ENCODE measurements at regions not wholly inside any gene's neighbourhood (a gene's known extent, or its start where the extent isn't known, plus 50 kb on each side); places are given as distances from the start of the nearest gene placed in this dataset.
"Not testable (repeated sequence)": the region's sequence is repeated elsewhere in the genome, so short reads cannot be mapped to it uniquely, and the experiment has no call there.

GRCh38 chr20:40309731-40310130 is 379.3 kb downstream of the MAFB start:
- no peak for DNase-seq

DNA sequence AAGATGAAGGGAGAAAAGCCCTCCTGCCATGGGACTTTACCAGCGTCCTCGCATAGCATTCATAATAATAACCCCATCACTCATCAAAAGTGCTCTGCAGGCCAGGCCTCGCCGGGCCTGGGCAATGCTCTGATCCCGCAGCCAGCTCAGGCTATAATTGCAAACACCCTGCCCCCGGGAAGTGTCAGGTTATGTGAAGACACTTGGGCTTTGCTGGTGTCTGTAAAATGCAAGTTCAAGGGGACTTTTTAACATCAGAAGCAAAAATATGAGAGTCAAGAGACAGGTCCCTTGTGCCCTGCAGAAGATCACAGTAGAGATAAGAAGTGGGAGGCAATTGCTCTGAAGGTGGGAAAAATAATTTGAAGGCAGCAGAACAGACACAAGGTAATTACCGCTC is 381.0 kb downstream of the MAFB start:
- DNase-seq, result no peak

- no peak for DNase-seq
These were observed 381.8 kb downstream of the MAFB start for GRCh38 chr20:40307268-40307667.

- no peak for DNase-seq
These were observed 383.7 kb downstream of the MAFB start for GRCh38 chr20:40305303-40305702.

- DNase-seq, result no peak
These were observed 384.9 kb downstream of the MAFB start for GRCh38 chr20:40304119-40304613.

DNA sequence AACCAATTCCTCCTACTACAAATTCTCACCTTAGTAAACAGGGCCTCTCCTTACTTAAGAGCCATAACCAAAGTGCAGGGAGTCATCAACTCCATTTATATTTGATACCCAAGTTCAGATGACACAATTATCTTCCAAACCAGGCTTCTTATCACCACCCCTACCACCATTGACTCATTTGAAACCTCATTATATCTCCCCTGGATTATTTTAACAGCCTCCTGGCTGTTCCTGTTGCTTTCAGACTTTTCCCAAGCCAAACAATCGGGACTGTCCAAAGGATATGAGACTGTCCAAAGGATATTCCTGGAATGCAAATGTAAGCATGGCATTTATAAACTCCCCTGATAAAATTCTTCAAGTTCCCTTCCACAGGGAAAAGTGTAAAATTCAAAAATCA is 394.3 kb downstream of the MAFB start:
- DNase-seq, result no peak

- no peak for DNase-seq
These were observed 394.9 kb downstream of the MAFB start for GRCh38 chr20:40294175-40294574.

GRCh38 chr20:40293740-40294139 is 395.3 kb downstream of the MAFB start:
- peak; percentile 79 for DNase-seq

DNA sequence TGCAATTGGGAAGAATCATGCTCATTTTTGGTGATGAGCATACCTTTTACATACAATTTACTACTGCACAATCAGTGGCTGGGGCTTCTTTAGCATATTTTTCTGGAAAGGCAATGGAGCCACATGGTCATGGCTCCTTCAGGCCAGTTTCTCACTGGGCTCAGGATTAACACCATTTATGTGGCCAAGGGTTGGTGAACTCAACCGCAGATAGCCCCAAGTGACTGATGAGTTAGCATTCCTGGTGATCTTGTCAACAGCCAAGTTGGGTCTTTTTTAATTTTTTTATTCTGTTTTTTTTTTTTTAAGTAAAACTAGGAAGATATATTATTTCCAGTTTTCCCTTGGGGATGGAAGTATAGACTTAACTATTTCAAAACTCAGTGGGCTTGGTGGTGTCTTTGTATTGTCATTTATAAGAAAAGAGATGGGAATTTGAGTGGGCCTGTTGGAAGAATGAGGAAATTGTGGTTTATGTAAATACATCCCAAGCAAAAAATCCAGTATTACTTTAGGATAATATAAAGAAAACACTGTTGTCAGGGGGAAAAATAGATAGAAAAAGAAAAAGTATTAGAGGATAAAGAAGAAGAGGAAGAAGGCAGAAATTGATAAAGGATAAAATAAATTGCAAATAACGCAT is 397.4 kb downstream of the MAFB start:
- no peak for DNase-seq

DNA sequence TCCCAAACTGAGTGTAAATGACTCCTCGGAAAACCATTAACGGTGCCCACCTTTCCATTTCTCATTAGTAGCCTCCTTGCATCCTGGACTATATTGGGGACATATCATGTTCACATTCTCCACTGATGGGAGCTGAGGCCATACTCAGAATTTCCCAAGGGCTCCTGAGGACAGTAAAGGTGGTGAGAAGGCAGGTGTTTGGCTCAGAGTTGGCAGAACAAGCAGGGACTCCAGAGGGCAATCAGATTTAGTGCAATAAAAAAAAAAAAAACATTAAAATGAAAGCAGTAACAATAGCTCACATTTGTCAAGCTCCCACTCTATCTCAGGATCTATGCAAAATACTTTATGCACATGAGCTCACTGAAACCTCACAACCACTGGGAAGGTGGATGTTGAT is 401.4 kb downstream of the MAFB start:
- DNase-seq, result no peak

GRCh38 chr20:40286975-40287531 is 402.0 kb downstream of the MAFB start:
- DNase-seq, result peak; percentile 8

- no peak for DNase-seq
These were observed 404.4 kb downstream of the MAFB start for GRCh38 chr20:40284611-40285010.

DNA sequence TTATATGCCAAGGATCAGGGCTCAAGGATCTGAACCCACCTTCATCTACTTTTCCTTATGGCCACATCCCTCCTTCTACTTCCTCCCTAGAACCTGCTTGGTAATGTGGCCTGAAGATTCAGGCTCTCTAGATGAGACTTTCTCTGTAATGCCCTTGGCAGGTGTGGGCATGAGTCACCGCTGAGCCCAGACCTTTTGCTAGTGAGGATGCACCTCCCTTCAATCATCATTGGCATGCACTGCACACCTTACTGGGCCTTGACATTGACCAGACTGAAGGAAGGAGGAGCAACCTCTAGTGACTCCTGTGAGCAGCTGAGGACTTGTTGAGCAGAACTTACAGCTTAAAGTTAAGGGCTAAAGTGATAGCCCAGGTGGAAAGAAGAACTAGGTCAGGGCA is 405.3 kb downstream of the MAFB start:
- peak; percentile 2 for DNase-seq

DNA sequence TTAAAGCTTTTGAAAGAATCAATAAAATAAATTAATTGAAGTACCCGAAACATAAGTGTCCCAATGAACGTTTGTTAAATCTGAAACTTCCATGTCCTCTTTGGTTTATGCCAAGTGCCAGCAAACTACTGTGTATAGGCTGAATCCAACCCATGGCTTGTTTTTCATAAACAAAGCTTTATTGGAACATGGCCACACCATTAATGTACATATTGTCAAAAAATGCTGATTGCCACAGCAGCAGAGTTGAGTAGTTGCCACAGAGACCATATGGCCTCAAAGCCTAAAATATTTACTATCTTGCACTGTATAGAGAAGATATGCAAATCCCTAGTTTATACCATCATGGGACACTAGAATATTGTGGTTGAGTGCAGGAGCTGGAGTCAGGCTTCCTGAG is 406.1 kb downstream of the MAFB start:
- DNase-seq, result no peak

GRCh38 chr20:40282541-40282940 is 406.5 kb downstream of the MAFB start:
- DNase-seq, result no peak

DNA sequence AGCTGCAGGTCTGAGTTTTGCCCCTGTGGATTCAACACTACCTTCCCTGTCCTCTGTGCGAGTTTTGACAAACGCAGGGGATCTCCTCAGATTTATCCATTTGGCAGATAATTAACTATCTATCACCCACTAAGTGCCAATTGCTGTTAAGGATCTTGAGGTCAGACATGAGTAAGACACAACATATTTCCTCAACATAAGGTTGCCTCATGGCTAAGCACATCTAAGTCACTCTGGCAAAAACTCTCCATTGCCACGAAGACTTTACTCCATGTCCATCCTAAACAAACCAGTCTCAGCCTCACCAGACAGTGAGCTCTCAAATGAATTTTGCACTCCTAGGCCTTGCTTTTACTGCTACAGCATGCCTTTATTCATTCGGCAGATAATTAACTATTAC is 408.4 kb downstream of the MAFB start:
- no peak for DNase-seq

GRCh38 chr20:40279390-40279789 is 409.6 kb downstream of the MAFB start:
- peak; percentile 84 for DNase-seq

GRCh38 chr20:40278673-40279072 is 410.4 kb downstream of the MAFB start:
- no peak for DNase-seq

DNA sequence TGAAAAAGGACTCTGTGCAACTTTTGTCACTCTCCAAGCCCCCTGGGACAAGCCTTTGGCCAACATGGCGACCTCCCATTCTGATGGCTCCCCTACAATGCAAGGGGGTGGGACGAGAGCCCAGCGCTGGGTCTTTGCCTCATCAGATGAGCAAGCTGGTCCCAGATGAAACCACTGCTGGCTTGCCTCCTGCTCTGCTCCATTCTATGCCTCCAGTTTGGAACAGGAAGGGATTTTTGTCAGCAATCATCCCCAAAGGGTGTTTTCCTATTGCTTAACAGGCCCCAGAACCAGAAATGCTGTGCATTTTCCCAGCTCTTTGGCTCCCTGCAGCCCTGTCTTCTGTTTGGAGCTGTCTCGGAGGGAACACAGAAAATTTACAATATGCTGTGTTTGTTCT is 412.7 kb downstream of the MAFB start:
- no peak for DNase-seq

DNA sequence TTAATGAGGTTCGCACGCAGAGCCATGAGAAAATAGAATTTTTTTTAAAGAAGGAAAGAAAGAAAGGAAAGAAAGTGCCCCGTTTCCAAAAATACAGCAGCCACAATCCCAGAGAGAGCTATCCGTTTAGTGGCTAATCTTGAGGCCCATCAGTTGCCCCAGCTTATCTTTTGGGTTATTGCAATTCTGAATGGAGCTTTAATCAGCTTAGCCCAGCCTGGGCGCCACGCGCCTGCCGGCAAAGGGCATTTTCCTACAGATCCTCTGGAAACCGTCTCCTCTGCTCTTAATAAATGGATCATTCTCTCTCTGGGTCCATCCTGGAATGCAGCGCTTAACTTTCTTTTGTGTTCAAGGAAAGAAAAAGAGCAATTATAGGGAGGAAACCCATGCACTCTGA is 413.3 kb downstream of the MAFB start:
- DNase-seq, result no peak

- DNase-seq, result peak; percentile 85
These were observed 414.0 kb downstream of the MAFB start for GRCh38 chr20:40274912-40275533.

DNA sequence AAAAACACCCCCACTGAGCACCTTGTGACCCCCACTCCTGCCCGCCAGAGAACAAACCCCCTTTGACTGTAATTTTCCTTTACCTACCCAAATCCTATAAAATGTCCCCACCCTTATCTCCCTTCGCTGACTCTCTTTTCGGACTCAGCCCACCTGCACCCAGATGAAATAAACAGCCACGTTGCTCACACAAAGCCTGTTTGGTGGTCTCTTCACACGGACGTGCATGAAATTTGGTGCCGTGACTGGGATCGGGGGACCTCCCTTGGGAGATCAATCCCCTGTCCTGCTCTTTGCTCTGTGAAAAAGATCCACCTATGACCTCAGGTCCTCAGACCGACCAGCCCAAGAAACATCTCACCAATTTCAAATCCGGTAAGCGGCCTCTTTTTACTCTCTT is 419.8 kb downstream of the MAFB start:
- DNase-seq, result not testable (repeated sequence)

GRCh38 chr20:40268321-40269075 is 420.5 kb downstream of the MAFB start:
- DNase-seq, result no peak

All from NCI-H69 (cell line).